ENCODE measurements at regions not wholly inside any gene's neighbourhood (a gene's known extent, or its start where the extent isn't known, plus 50 kb on each side); places are given as distances from the start of the nearest gene placed in this dataset.
"Not testable (repeated sequence)": the region's sequence is repeated elsewhere in the genome, so short reads cannot be mapped to it uniquely, and the experiment has no call there.

DNA sequence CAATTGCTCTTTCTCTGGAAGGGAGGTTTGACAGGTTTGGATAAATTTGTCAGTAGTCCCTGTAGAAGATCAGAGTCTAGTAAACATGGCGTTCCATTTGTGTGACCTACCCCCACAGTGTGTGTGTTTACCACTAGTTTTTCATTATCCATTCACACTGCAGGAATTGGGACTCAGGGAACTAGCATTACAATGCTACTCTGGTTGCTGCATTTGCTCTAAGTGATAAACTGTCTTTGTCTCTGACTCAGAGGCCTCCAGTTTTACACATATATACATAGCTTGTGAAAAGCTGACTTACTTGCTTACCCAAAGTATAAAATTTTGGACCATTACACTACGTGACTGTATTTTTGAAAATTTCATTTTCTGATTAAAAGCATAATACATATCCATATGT lies 1604.0 kb downstream of the REEP3 start:
- H3K9me3 Mint-ChIP-seq = peaks cover 11 to 60% (median 28%) of the 10 kb centered on the region in 6 donors
- H3K27me3 Mint-ChIP-seq (ENCODE audit: low read depth in 3 of 3) = no peaks in the 10 kb centered on the region
- no peak for DNase-seq
- H3K36me3 Mint-ChIP-seq = peaks cover 0 to under 1% (median 0%) of the 10 kb centered on the region in 3 donors
- no peak overlapping the region for H3K4me3 Mint-ChIP-seq
- H3K4me1 Mint-ChIP-seq = no peaks in the 10 kb centered on the region
- H3K27ac Mint-ChIP-seq = no peak overlapping the region

DNA sequence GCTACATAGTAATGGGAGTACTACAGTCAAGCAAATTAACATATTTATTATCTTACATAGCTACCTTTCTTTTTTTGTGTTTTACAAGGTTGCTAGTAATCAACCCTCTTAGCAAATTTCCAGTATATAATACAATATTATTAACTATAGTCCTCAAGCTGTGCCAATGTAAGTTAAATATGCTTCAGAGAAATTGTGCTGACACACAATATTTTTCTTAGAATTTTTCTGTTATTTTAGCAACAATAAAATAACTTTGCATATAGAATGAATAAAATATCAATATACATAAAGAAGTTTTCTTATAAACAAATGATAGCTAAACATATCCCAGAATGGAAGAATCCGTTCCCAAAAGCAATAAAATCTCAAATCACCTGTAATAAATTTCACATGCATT lies 1605.1 kb downstream of the REEP3 start:
- no peak overlapping the region for H3K4me3 Mint-ChIP-seq
- H3K9me3 Mint-ChIP-seq = peaks cover 8 to 51% (median 23%) of the 10 kb centered on the region in 6 donors
- no peak for DNase-seq
- H3K27ac Mint-ChIP-seq = no peak overlapping the region
- H3K36me3 Mint-ChIP-seq = no peaks in the 10 kb centered on the region
- H3K4me1 Mint-ChIP-seq = no peaks in the 10 kb centered on the region
- H3K27me3 Mint-ChIP-seq (ENCODE audit: low read depth in 3 of 3) = no peaks in the 10 kb centered on the region

DNA sequence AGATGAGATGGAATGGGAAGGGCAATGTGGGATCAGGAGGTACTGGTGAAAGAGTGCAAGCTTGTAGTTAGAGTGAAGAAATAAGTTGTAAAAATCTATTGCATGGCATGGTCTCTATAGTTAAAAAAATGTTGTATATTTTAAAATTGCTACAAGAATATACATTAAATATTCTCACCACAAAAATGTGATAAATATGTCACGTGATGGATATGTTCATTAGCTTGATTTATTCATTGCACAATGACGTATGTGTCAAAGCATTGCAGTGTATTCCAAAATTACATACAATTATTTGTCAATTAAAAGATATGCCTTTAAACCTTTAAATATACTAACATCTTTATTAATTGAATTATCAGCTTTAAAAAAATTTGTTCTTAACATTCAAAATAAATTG lies 1607.1 kb downstream of the REEP3 start:
- Mint-ChIP-seq H3K4me1 (no peaks in the 10 kb centered on the region), H3K4me3 (no peak overlapping the region), H3K36me3 (no peaks in the 10 kb centered on the region), H3K9me3 (peaks cover 7 to 35% (median 16%) of the 10 kb centered on the region in 6 donors), H3K27me3 (ENCODE audit: low read depth in 3 of 3) (no peaks in the 10 kb centered on the region), H3K27ac (no peak overlapping the region)
- DNase-seq = no peak

DNA sequence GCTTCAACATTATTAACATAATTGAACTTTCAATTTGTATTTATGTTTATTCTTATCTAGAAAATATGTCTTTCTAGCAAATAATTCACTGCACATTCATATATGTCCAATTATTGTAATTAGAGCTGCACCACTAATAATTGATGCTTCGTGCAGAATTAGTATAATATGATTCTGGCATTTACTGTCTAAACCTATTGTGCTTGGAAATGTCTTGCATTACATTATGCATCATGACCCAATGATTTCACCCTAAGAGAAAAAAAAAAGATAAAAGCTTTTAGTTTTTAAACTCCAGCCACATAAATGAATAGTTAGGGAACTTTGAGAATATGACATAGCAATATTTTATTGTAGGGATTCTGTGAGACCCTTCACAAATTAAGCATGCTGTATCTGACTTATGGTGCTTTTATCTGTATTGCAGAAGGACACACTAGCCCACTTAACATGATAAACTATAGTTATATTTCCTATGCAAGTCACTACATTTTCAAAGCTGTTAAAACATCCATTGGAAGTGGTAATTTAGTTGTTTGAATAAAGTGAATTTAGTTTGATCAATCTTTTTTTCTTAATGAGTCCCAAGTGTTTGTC lies 1609.1 kb downstream of the REEP3 start:
- no peaks in the 10 kb centered on the region for H3K36me3 Mint-ChIP-seq
- no peak overlapping the region for H3K4me3 Mint-ChIP-seq
- no peaks in the 10 kb centered on the region for H3K27me3 Mint-ChIP-seq (ENCODE audit: low read depth in 3 of 3)
- no peak overlapping the region for H3K27ac Mint-ChIP-seq
- no peak for DNase-seq
- H3K4me1 Mint-ChIP-seq = no peaks in the 10 kb centered on the region
- peaks cover 3 to 23% (median 14%) of the 10 kb centered on the region in 6 donors for H3K9me3 Mint-ChIP-seq

DNA sequence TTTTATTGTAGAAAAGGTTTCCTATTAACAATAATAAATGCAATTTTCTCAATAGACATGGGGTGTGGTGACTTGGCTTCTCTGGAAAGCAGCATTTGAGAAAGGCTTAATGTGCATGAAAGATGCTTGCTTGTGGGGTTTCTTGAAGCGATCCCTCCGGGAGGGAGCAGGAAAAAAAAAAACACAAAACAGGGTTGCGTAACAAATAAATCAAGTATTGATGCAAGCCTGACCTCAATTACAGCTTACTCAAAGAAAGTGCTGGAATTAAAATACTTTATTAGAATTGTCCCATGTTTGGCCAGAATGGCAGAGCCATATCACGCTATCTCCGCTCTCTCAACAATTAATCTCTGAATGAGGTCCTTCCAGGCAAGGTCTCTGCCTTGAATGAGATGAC lies 1612.5 kb downstream of the REEP3 start:
- Mint-ChIP-seq H3K9me3 (peaks cover 0 to 13% (median 9%) of the 10 kb centered on the region in 6 donors), H3K4me1 (no peaks in the 10 kb centered on the region), H3K4me3 (no peak overlapping the region), H3K27me3 (ENCODE audit: low read depth in 3 of 3) (no peaks in the 10 kb centered on the region), H3K27ac (no peak overlapping the region), H3K36me3 (no peaks in the 10 kb centered on the region)
- no peak for DNase-seq

DNA sequence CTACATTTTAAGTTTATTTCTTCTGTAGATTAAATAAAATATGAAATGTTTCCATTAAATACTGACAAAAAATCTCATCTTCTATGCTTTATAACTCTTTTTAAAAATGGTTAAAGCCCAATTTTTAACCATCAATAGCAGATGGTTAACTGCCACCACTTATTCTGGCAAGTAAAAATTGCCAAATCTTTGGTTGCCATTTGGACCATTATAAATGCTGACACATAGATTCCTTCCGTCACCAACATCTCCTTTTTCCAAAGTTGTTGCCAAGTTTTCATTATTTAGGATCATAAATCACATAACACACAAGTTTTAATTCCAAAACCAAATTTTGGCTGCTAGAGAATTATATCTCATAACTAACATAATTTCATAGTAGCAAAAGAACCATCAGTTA lies 1614.3 kb downstream of the REEP3 start:
- Mint-ChIP-seq H3K4me3 (no peak overlapping the region), H3K9me3 (peaks cover 0 to 14% (median 6%) of the 10 kb centered on the region in 6 donors), H3K4me1 (no peaks in the 10 kb centered on the region), H3K36me3 (no peaks in the 10 kb centered on the region), H3K27ac (no peak overlapping the region), H3K27me3 (ENCODE audit: low read depth in 3 of 3) (no peaks in the 10 kb centered on the region)
- no peak for DNase-seq

DNA sequence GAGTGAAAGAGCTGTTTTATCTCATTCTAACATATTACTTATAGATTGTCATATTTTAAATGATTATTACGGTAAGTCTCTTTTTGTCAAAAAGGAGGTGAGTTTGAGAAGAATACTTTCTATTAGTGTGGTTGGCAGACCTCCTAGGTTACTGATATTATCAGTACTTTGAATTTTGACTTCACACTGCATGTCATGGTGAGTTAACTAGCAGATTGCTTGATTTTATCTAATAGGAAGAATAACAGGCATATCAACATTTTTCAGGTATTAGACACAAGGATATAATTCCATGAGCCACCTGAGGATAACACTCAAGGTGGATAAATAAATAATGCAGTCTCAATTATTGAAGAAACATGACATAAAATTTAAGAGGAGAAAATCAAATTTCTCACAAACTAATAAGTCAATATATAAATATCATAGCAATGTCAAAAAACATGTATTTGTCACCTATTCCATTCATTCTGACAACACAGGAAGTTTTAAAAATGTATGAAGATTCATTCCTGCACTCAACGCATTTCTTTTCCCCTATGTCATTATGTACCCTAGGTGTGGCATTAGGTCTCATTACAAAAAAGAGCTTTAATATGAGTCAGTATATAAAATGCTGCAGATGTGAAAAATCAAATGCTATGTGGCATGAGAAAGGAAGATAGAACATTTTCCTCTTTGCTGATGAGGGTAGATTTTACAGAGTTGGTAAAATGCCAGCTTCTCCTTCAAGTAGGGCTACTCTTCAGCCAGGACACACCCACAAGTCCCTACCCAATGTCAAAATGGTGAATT lies 1621.6 kb downstream of the REEP3 start:
- no peak for DNase-seq
- Mint-ChIP-seq H3K4me1 (no peaks in the 10 kb centered on the region), H3K36me3 (no peaks in the 10 kb centered on the region), H3K27me3 (ENCODE audit: low read depth in 3 of 3) (no peaks in the 10 kb centered on the region), H3K4me3 (no peak overlapping the region), H3K9me3 (peaks cover 2 to 47% (median 13%) of the 10 kb centered on the region in 6 donors), H3K27ac (no peak overlapping the region)

DNA sequence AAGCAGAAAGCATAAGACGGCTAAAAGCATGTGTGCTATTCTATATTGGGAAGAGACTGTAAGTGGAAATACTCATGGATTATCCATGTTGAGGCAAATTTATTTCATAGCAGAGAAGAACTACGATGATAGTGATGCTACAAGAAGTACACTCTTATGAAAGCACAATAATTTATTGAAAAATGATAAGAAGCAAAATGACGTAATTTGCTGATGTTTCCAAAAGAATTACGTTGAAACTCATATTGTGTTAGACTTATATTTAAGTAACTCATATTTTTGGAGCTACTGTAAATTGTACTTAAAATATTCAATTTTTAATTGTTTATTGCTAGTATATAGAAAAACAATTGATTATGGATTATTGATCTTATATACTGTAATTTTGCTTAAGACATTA lies 1622.5 kb downstream of the REEP3 start:
- peaks cover 2 to 48% (median 14%) of the 10 kb centered on the region in 6 donors for H3K9me3 Mint-ChIP-seq
- DNase-seq = no peak
- no peak overlapping the region for H3K4me3 Mint-ChIP-seq
- H3K27me3 Mint-ChIP-seq (ENCODE audit: low read depth in 3 of 3) = no peaks in the 10 kb centered on the region
- H3K4me1 Mint-ChIP-seq = no peaks in the 10 kb centered on the region
- H3K27ac Mint-ChIP-seq = no peak overlapping the region
- no peaks in the 10 kb centered on the region for H3K36me3 Mint-ChIP-seq

DNA sequence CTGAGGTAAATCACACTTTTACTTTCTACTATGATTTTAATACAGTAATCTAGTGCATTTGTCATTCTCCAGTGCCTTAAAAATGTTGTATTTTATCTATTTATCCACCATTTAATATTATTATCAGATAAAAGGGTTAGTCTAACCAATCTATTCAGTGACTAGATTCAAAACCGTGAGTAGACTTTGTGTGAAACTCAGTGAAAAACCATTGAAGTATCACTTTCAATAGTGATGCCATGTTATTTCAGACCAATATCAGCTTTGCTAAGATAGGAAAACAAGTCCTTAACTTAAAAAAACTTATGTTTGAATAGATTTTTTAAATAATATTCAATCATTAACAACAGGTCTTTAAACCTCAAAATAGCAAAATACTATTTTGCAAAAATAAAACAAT lies 1628.7 kb downstream of the REEP3 start:
- no peaks in the 10 kb centered on the region for H3K27me3 Mint-ChIP-seq (ENCODE audit: low read depth in 3 of 3)
- no peak overlapping the region for H3K27ac Mint-ChIP-seq
- H3K36me3 Mint-ChIP-seq = no peaks in the 10 kb centered on the region
- no peaks in the 10 kb centered on the region for H3K4me1 Mint-ChIP-seq
- no peak overlapping the region for H3K4me3 Mint-ChIP-seq
- H3K9me3 Mint-ChIP-seq = peaks cover 5 to 35% (median 17%) of the 10 kb centered on the region in 6 donors
- DNase-seq = no peak

DNA sequence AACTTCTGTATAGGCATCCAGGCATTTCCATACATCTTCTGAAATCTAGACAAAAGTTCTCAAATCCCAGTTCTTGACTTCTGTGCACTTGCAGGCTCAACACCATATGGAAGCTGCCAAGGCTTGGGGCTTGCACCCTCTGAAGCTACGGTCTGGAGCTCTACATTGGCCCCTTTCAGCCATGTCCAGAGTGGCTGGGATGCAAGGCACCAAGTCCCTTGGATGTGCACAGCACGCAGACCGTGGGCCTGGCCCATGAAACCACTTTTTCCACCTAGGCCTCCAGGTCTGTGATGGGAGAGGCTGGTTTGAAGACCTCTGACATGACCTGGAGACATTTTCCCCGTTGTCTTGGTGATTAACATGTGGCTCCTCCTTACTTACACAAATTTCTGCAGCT lies 1645.1 kb downstream of the REEP3 start:
- H3K9me3 Mint-ChIP-seq = peaks cover 8 to 74% (median 34%) of the 10 kb centered on the region in 6 donors
- H3K27ac Mint-ChIP-seq = no peak overlapping the region
- no peaks in the 10 kb centered on the region for H3K4me1 Mint-ChIP-seq
- peaks cover 0 to 4% (median 3%) of the 10 kb centered on the region in 3 donors for H3K27me3 Mint-ChIP-seq (ENCODE audit: low read depth in 3 of 3)
- no peak for DNase-seq
- peaks cover 0 to 3% (median 0%) of the 10 kb centered on the region in 3 donors for H3K36me3 Mint-ChIP-seq
- no peak overlapping the region for H3K4me3 Mint-ChIP-seq

DNA sequence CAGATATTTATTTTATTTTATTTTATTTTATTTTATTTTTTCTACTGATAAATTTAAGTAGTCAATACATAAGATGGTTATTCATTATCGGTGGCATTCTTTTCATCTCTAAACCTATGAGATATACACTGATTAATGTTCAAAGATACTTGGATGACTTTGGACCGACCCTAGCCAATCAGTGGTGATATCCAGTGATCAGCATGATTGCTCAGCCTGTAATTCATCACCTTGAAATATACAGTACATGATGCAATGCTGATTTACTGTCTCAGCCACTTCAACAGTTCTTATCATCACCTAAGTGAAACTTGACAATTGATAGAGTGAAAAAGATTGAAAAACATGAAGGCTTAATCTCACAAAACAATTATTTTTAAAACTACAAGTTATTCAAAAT lies 1651.0 kb downstream of the REEP3 start:
- H3K27ac Mint-ChIP-seq = no peak overlapping the region
- H3K27me3 Mint-ChIP-seq (ENCODE audit: low read depth in 3 of 3) = peaks cover 0 to 2% (median under 1%) of the 10 kb centered on the region in 3 donors
- peaks cover 0 to 3% (median 0%) of the 10 kb centered on the region in 3 donors for H3K36me3 Mint-ChIP-seq
- DNase-seq = no peak
- H3K4me1 Mint-ChIP-seq = no peaks in the 10 kb centered on the region
- H3K9me3 Mint-ChIP-seq = peaks cover 8 to 62% (median 41%) of the 10 kb centered on the region in 6 donors
- H3K4me3 Mint-ChIP-seq = no peak overlapping the region

DNA sequence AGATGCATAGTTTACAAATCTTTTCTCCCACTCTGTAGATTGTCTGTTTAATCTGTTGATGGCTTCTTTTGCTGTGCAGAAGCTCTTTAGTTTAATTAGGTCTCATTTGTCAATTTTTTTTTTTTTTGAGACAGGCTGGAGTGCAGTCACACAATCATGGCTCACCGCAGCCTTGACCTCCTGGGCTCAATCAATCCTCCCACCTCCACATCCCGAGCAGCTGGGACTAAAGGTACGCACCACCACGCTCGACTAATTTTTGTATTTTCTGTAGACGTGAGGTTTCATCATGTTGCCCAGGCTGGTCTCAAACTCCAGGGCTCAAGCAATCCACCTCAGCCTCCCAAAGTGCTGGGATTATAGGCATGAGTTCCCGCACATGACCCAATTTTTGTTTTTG lies 1655.8 kb downstream of the REEP3 start:
- Mint-ChIP-seq H3K4me1 (no peaks in the 10 kb centered on the region), H3K27ac (no peak overlapping the region)

DNA sequence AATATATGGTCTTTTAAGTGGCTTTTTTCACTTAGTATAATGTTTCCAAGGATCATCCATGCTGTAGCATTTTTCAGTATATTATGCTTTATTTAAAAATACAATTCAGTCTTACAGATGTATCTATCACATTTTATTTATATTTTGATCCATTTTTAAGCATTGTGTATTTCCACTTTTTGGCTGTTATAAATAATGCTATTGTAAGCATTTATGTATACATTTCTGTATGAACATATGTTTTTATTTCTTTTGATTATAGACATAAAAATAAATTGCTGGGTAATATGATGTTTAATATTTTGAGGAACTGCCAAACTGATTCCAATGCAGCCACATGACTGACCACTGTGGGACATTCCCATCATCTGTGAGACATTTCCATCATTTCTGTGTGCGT lies 1662.0 kb downstream of the REEP3 start:
- Mint-ChIP-seq H3K27ac (no peak overlapping the region), H3K9me3 (peaks cover 17 to 53% (median 34%) of the 10 kb centered on the region in 6 donors), H3K36me3 (peaks cover 0 to 4% (median 0%) of the 10 kb centered on the region in 3 donors), H3K4me1 (no peaks in the 10 kb centered on the region), H3K4me3 (no peak overlapping the region), H3K27me3 (ENCODE audit: low read depth in 3 of 3) (no peaks in the 10 kb centered on the region)
- DNase-seq = no peak

More for the DNA sequence above, 1655.8 kb downstream of the REEP3 start:
- Mint-ChIP-seq H3K36me3 (peaks cover 0 to 2% (median 0%) of the 10 kb centered on the region in 3 donors), H3K9me3 (peaks cover 13 to 61% (median 47%) of the 10 kb centered on the region in 6 donors), H3K27me3 (ENCODE audit: low read depth in 3 of 3) (no peaks in the 10 kb centered on the region), H3K4me3 (no peak overlapping the region)
- no peak for DNase-seq

DNA sequence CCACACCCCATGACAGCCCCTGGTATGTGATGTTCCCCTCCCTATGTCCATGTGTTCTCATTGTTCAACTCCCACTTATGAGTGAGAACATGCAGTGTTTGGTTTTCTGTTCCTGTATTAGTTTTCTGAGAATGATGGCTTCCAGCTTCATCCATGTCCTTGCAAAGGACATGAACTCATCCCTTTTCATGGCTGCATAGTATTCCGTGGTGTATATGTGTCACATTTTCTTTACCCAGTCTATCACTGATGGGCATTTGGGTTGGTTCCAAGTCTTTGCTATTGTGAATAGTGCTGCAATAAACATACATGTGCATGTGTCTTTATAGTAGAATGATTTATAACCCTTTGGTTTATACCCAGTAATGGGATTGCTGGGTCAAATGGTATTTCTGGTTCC lies 1665.5 kb downstream of the REEP3 start:
- DNase-seq; H3K27me3 Mint-ChIP-seq (ENCODE audit: low read depth in 3 of 3); H3K27ac Mint-ChIP-seq; H3K4me3 Mint-ChIP-seq; H3K36me3 Mint-ChIP-seq; H3K4me1 Mint-ChIP-seq: not testable (repeated sequence)
- H3K9me3 Mint-ChIP-seq = peaks cover 12 to 35% (median 17%) of the 10 kb centered on the region in 6 donors

Data from immature natural killer cell (primary cell).